Brain microvascular endothelial cell (primary cell): ENCODE measurements at regions not wholly inside any gene's neighbourhood (a gene's known extent, or its start where the extent isn't known, plus 50 kb on each side); places are given as distances from the start of the nearest gene placed in this dataset.
A peak's percentile ranks its signal among the peaks of the same experiment; 100 is the strongest.

Source experiments
- DNase-seq: peaks from one replicate; pipeline ENCODE4 v3.0.0-alpha.2; 2020
- H3K27ac ChIP-seq: fragments of 250-450 bp; sonication (Bioruptor Pico); 2 replicates; pipeline ENCODE4 v1.5.1; 2020; ENCODE audit warnings: mild to moderate bottlenecking, moderate library complexity
- H3K27me3 ChIP-seq: fragments of 250-450 bp; sonication (Bioruptor Pico); replicated peaks from 2 replicates; pipeline ENCODE4 v1.5.1; 2020; ENCODE audit warnings: mild to moderate bottlenecking
- H3K36me3 ChIP-seq: fragments of 250-450 bp; sonication (Bioruptor Pico); replicated peaks from 2 replicates; pipeline ENCODE4 v1.5.1; 2020; ENCODE audit warnings: mild to moderate bottlenecking
- H3K4me3 ChIP-seq: 2 replicates; pipeline ENCODE4 v1.5.1; 2011; ENCODE audit warnings: low read depth, mild to moderate bottlenecking, control low read depth, low read length, moderate library complexity
- CTCF ChIP-seq: IDR thresholded peaks from 2 replicates; pipeline ENCODE4 v1.5.1; 2011; ENCODE audit warnings: low read depth, mild to moderate bottlenecking, moderate library complexity, low read length, control low read depth, inconsistent platforms; ENCODE audit errors: missing control alignments
- in situ Hi-C: cut with HindIII; loops from 2 replicates; pipeline ENCODE4 v1.10.0; 2017; ENCODE audit warnings: low sequenced_read_pairs, low pct_ligation_motif_present

GRCh38 chr4:4771160-4771559, 88.3 kb upstream of the MSX1 start:
- in situ Hi-C loops = no loop called here

GRCh38 chr4:4770610-4771009, 88.9 kb upstream of the MSX1 start:
- no peak overlapping the region for H3K27ac ChIP-seq
- no peak for DNase-seq
- in situ Hi-C loops = no loop called here
- no peak overlapping the region for H3K4me3 ChIP-seq
- no peaks in the 10 kb centered on the region for H3K27me3 ChIP-seq
- no peak for TF ChIP-seq CTCF
- H3K36me3 ChIP-seq = no peaks in the 10 kb centered on the region

More at GRCh38 chr4:4771160-4771559, 88.3 kb upstream of the MSX1 start:
- Histone ChIP-seq H3K36me3 (no peaks in the 10 kb centered on the region), H3K27ac (no peak overlapping the region), H3K27me3 (no peaks in the 10 kb centered on the region), H3K4me3 (no peak overlapping the region)
- no peak for DNase-seq
- TF ChIP-seq CTCF = no peak

DNA sequence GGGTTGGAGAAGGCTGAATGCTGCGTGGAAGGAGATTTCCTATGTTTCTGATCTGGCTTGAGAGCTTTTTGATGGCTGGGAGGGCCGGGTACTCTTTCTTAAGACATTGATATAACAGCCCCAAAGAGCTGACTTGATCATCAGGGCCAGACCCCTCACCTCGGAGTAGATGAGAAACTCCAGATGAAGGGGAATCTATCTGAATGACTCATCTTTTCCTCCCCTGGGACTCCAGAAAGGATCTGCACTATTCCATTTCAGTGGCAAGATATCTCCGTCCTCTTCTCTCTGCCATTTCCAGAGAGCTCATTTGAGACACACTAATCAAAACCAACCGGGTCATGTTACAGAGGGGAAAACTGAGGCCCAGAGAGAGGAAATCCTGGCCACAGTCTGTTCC, 92.9 kb upstream of the MSX1 start:
- in situ Hi-C loops = no loop called here
- no peak overlapping the region for H3K27ac ChIP-seq
- no peaks in the 10 kb centered on the region for H3K36me3 ChIP-seq
- peak; percentile 9 for DNase-seq
- TF ChIP-seq CTCF = no peak
- no peak overlapping the region for H3K4me3 ChIP-seq
- H3K27me3 ChIP-seq = no peaks in the 10 kb centered on the region

- no peaks in the 10 kb centered on the region for H3K27me3 ChIP-seq
- no peak for DNase-seq
- H3K27ac ChIP-seq = no peak overlapping the region
- in situ Hi-C loops = no loop called here
- H3K4me3 ChIP-seq = no peak overlapping the region
- H3K36me3 ChIP-seq = no peaks in the 10 kb centered on the region
- TF ChIP-seq CTCF = no peak
These were observed 93.7 kb upstream of the MSX1 start for GRCh38 chr4:4765811-4766210.

DNA sequence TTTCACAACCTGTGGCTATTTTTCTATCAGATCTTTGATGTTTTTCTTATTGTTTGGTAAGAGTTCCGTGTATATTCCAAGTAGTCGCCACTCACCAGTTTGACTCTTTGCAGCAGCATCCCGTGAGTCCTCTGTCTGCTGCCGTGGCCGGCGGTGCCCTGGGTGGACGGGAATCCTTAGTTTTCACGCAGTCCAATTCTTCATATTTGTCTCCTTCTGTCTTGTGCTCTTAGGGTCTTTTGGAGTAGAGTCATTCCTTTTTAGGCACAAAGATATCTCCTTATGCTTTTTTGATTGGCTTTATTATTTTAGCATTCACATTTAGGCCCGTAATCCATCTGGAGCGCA, 94.9 kb upstream of the MSX1 start:
- in situ Hi-C loops = no loop called here
- Histone ChIP-seq H3K27me3 (no peaks in the 10 kb centered on the region), H3K4me3 (no peak overlapping the region), H3K36me3 (no peaks in the 10 kb centered on the region), H3K27ac (no peak overlapping the region)
- no peak for DNase-seq
- no peak for TF ChIP-seq CTCF

GRCh38 chr4:4763822-4764557, 95.5 kb upstream of the MSX1 start:
- H3K4me3 ChIP-seq = no peak overlapping the region
- no peaks in the 10 kb centered on the region for H3K36me3 ChIP-seq
- peak overlapping the region; percentile 39 for H3K27ac ChIP-seq
- H3K27me3 ChIP-seq = no peaks in the 10 kb centered on the region
- no peak for TF ChIP-seq CTCF
- peak; percentile 11 for DNase-seq
- in situ Hi-C loops = no loop called here
